K562 (cell line): ENCODE measurements at regions not wholly inside any gene's neighbourhood (a gene's known extent, or its start where the extent isn't known, plus 50 kb on each side); places are given as distances from the start of the nearest gene placed in this dataset.
"Not testable (repeated sequence)": the region's sequence is repeated elsewhere in the genome, so short reads cannot be mapped to it uniquely, and the experiment has no call there.

ENCODE experiments used
- ATAC-seq: fragments of 200-7000 bp; cut with Tn5 transposase; 3 replicates; pipeline ENCODE4 v1.9.1; 2020; ENCODE audit warnings: moderate library complexity
- BruUV-seq: library from RNA; stranded (reverse); fragments of 400-500 nt; replicated peaks from 2 replicates; lab custom pipeline; 2021; lab: Mats Ljungman, UMichigan
- CTCF ChIA-PET: fragments of 300-600 bp; formaldehyde crosslinking; extraction: SDS; loops from one replicate; lab custom pipeline; 2021; ENCODE audit warnings: low intra/inter-chr PET ratio; lab: Yijun Ruan, JAX
- POLR2A ChIA-PET: fragments of 300-600, 350-650 bp; sonication (Branson Sonifier 250); formaldehyde crosslinking; extraction: SDS; loops from one replicate; lab custom pipeline; 2021; ENCODE audit warnings: antibody characterized with exemption, inconsistent platforms; lab: Yijun Ruan, JAX
- DNase-seq, 4 experiments: peaks; one replicate each; pipeline versions ENCODE4 v3.0.0 to v3.0.0-alpha.2; 2011 to 2018; ENCODE audit warnings: low spot score in 3 of 4, mixed read lengths in 3 of 4; ENCODE audit errors: extremely low read depth in 1 of 4
- FAIRE-seq: peaks from 2 replicates; lab custom pipeline; 2011; peaks lifted over from hg19 to GRCh38; lab: Jason Lieb, UNC
- H2AFZ ChIP-seq: 2 replicates; pipeline ENCODE4 v1.6.0; 2011; ENCODE audit warnings: low read depth, low read length, control low read depth, inconsistent platforms
- H3K27ac ChIP-seq: fragments of 200-600 bp; 3 replicates; pipeline ENCODE4 v1.8.0; 2011; ENCODE audit warnings: low read depth, mild to moderate bottlenecking, control low read depth, inconsistent platforms, low read length, moderate library complexity, mixed read lengths; ENCODE audit errors: extremely low read depth
- H3K27me3 ChIP-seq, 2 experiments: fragments of 300-600 bp in 1 of 2; 2 replicates in 1 of 2; 3 replicates in 1 of 2; pipeline versions ENCODE4 v1.6.0 to v1.8.0; 2011; ENCODE audit warnings: inconsistent platforms in 2 of 2, low read length in 2 of 2, mild to moderate bottlenecking in 1 of 2, mixed read lengths in 1 of 2, moderate library complexity in 1 of 2; ENCODE audit not compliant: control insufficient read depth in 2 of 2, insufficient read depth in 2 of 2
- H3K36me3 ChIP-seq: fragments of 300-600 bp; 3 replicates; pipeline ENCODE4 v1.8.0; 2011; ENCODE audit warnings: mild to moderate bottlenecking, low read length, inconsistent platforms; ENCODE audit not compliant: control insufficient read depth, insufficient read depth
- H3K4me1 ChIP-seq, 2 experiments: fragments of 200-600 bp in 1 of 2; replicated peaks in 1 of 2; 2 replicates in 1 of 2; 3 replicates in 1 of 2; pipeline versions ENCODE4 v1.5.1 to v1.8.0; 2011; ENCODE audit warnings: inconsistent platforms in 2 of 2, low read length in 2 of 2, mild to moderate bottlenecking in 1 of 2, mixed read lengths in 1 of 2, moderate library complexity in 1 of 2; ENCODE audit not compliant: control insufficient read depth in 2 of 2, insufficient read depth in 2 of 2
- H3K4me2 ChIP-seq: 2 replicates; pipeline ENCODE4 v1.6.1; 2011; ENCODE audit warnings: low read length, control low read depth, inconsistent platforms, mixed read lengths; ENCODE audit not compliant: insufficient read depth
- H3K4me3 ChIP-seq: fragments of 200-600 bp; sonication (generic), shearing (Covaris generic); 2 replicates; pipeline ENCODE4 v1.5.1; 2016; ENCODE audit warnings: control low read depth, inconsistent platforms
- H3K79me2 ChIP-seq: fragments of 200-600 bp; 3 replicates; pipeline ENCODE4 v1.8.0; 2011; ENCODE audit warnings: low read length, inconsistent platforms; ENCODE audit not compliant: control insufficient read depth, insufficient read depth
- H3K9ac ChIP-seq, 2 experiments: 2 replicates each; pipeline versions ENCODE4 v1.6.0 to v1.6.1; 2011; ENCODE audit warnings: low read depth in 2 of 2, low read length in 2 of 2, control low read depth in 1 of 2, inconsistent platforms in 1 of 2, mild to moderate bottlenecking in 1 of 2, mixed read lengths in 1 of 2; ENCODE audit not compliant: insufficient read depth in 1 of 2
- H3K9me1 ChIP-seq: one replicate; pipeline ENCODE4 v1.6.0; 2011; ENCODE audit warnings: inconsistent platforms, mild to moderate bottlenecking, low read length, moderate library complexity; ENCODE audit not compliant: control insufficient read depth, insufficient read depth
- H3K9me3 ChIP-seq: replicated peaks from 2 replicates; pipeline ENCODE4 v1.5.1; 2011; ENCODE audit warnings: low read depth, low read length, inconsistent platforms; ENCODE audit not compliant: control insufficient read depth, insufficient read depth
- H4K20me1 ChIP-seq: replicated peaks from 2 replicates; pipeline ENCODE4 v1.6.1; 2011; ENCODE audit warnings: low read length, inconsistent platforms, mixed read lengths; ENCODE audit not compliant: control insufficient read depth, insufficient read depth
- HEY1 ChIP-seq: fragments of 250-450 bp; sonication (Bioruptor Pico); IDR thresholded peaks from 2 replicates; pipeline ENCODE4 v1.5.0; 2020; ENCODE audit warnings: mild to moderate bottlenecking, moderate library complexity, borderline replicate concordance
- NCOA6 ChIP-seq: fragments of 450-650 bp; IDR thresholded peaks from 2 replicates; pipeline ENCODE4 v1.6.1; 2017; ENCODE audit warnings: mild to moderate bottlenecking
- PHB ChIP-seq: fragments of 250-450 bp; sonication (Bioruptor Pico); IDR thresholded peaks from 2 replicates; pipeline ENCODE4 v1.5.0; 2021
- POLR2G ChIP-seq: fragments of 200-400 bp; formaldehyde crosslinking; IDR thresholded peaks from 2 replicates; pipeline ENCODE4 v1.6.1; 2017; ENCODE audit warnings: low read depth, mild to moderate bottlenecking, antibody characterized with exemption, low read length, moderate library complexity
- POU5F1 ChIP-seq: fragments of 150-350 bp; IDR thresholded peaks from 2 replicates; pipeline ENCODE4 v1.6.1; 2014; ENCODE audit warnings: borderline replicate concordance, low read length, low read depth, mild to moderate bottlenecking; ENCODE audit not compliant: partially characterized antibody
- SMARCC2 ChIP-seq: fragments of 450-650 bp; IDR thresholded peaks from 2 replicates; pipeline ENCODE4 v1.6.1; 2017; ENCODE audit warnings: antibody characterized with exemption, moderate library complexity, mild to moderate bottlenecking, low read depth
- WGBS: fragments of 100-300 bp; shearing (Covaris generic); methylation state at CpG from one replicate; pipeline ENCODE4 v1.1.6; 2016; ENCODE audit warnings: low coverage, mixed read lengths; ENCODE audit not compliant: insufficient coverage; ENCODE audit errors: missing lambda C conversion rate; 5-methylcytosine and 5-hydroxymethylcytosine counted together
- in situ Hi-C: fragments of 300-500 bp; cut with MboI; formaldehyde crosslinking; loops from 4 replicates; pipeline ENCODE4 v1.15.0; 2018; ENCODE audit warnings: inconsistent platforms, mixed read lengths
- intact Hi-C: fragments of 100-400 bp; cut with micrococcal nuclease; formaldehyde crosslinking; loops from 2 replicates; pipeline ENCODE4 v1.14.2; 2022
- TF ChIP-seq, protein P1 (sequence below): fragments of 200-800 bp; sonication (Bioruptor generic); IDR thresholded peaks from 2 replicates; pipeline ENCODE4 v1.6.1; 2017; ENCODE audit warnings: missing genetic modification characterization, missing compliant biosample characterization

DNA sequence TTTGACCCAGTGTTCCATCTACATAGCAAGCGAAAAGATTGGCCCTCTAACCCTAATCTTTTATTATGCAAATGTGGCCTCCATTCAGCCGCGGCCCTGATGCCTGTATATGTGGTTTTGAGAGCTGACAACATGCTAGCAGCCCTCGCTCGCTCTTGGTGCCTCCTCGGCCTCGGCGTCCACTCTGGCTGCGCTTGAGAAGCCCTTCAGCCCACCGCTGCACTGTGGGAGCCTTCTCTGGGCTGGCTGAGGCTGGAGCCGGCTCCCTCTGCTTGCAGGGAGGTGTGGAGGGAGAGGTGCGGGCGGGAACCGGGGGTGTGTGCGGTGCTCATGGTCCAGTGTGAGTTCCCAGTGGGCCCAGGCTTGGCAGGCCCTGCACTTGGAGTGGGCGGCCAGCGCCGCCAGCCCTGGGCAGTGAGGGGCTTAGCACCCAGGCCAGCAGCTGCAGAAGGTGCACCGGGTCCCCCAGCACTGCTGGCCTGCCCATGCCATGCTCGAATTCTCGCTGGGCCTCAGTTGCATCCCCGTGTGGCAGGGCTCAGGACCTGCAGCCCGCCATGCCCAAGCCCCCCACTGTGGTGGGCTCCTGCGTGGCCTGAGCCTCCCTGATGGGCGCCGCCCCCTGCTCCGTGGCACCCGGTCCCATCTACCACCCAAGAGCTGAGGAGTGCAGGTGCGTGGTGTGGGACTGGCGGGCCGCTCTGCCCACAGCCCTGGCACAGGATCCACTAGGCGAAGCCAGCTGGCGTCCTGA is 757.5 kb upstream of the CTNND2 start:
- no peak for ATAC-seq
- BruUV-seq, result no TSS peak

DNA sequence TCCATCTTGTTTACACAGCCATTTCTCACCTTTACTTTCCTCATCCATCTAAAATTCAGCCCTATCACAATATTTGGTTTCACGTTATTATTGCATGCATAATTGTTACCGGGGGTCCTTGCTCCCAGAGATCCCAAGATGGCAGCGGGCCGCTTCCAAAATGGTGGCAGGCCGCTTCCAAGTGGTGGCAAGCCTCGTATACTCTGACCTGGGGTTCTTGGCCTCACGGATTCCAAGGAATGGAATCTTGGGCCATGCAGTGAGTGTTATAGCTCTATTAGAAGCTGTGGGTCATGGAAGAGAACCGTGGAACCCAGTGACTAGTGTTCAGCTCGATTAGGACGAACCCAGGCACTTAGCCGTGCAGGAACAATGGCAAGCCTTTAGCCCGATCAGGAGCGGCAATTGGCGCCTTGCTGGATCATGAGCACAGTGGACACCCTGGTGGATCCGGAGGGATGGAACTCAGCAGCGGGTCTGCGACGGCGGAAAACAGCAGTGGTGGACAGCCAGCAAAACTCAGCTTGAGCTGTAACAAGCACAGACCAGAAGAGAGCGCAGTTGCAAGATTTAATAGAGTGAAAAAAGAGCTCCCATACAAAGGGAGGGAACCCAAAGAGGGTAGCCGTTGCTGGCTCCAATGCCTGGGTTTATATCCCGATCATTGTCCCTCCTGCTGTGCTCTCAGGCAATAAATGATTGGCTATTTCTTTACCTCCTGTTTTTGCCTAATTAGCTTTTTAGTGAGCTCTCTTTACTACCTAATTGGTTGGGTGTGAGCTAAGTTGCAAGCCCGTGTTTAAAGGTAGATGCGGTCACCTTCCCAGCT is 756.2 kb upstream of the CTNND2 start:
- WGBS, result 64% methylated on average over 20 of the region's 24 CpGs
- FAIRE-seq, ATAC-seq, H3K9me3 ChIP-seq, H3K4me1 ChIP-seq, DNase-seq, H3K4me3 ChIP-seq, H3K9me1 ChIP-seq, H3K27me3 ChIP-seq, H3K9ac ChIP-seq, H2AFZ ChIP-seq, BruUV-seq, H4K20me1 ChIP-seq, CTCF ChIA-PET, H3K79me2 ChIP-seq, H3K4me2 ChIP-seq, intact Hi-C loops, POLR2A ChIA-PET, in situ Hi-C loops, H3K27ac ChIP-seq, H3K36me3 ChIP-seq: not testable (repeated sequence)

More for the DNA sequence above, 757.5 kb upstream of the CTNND2 start:
- FAIRE-seq, result no peak
- H3K27ac ChIP-seq, result no peak overlapping the region
- H3K4me2 ChIP-seq, result no peak overlapping the region
- no peak for DNase-seq
- no peaks in the 10 kb centered on the region for H3K9me1 ChIP-seq
- 75% methylated on average over 23 of the region's 33 CpGs for WGBS
- H3K9me3 ChIP-seq, result peaks cover 2% of the 10 kb centered on the region; the same call in 1 of the 2 replicates
- TF ChIP-seq NCOA6 (no peak), POU5F1 (no peak), HEY1 (CRISPR knock-in tag) (no peak), SMARCC2 (no peak), POLR2G (peak; percentile 32), PHB (CRISPR knock-in tag) (no peak)
- TF ChIP-seq, protein P1, sequence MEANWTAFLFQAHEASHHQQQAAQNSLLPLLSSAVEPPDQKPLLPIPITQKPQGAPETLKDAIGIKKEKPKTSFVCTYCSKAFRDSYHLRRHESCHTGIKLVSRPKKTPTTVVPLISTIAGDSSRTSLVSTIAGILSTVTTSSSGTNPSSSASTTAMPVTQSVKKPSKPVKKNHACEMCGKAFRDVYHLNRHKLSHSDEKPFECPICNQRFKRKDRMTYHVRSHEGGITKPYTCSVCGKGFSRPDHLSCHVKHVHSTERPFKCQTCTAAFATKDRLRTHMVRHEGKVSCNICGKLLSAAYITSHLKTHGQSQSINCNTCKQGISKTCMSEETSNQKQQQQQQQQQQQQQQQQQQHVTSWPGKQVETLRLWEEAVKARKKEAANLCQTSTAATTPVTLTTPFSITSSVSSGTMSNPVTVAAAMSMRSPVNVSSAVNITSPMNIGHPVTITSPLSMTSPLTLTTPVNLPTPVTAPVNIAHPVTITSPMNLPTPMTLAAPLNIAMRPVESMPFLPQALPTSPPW (CRISPR knock-in tag), result no peak
- intact Hi-C loops (no loop called here), in situ Hi-C loops (no loop called here)
- H2AFZ ChIP-seq, result no peak overlapping the region
- H3K4me1 ChIP-seq, result no peaks in the 10 kb centered on the region
- no peak overlapping the region for H3K4me3 ChIP-seq
- no peaks in the 10 kb centered on the region for H3K79me2 ChIP-seq
- H3K27me3 ChIP-seq, result no peaks in the 10 kb centered on the region
- CTCF ChIA-PET, result no interaction called here
- no peaks in the 10 kb centered on the region for H4K20me1 ChIP-seq
- POLR2A ChIA-PET, result no interaction called here
- peaks cover 3% of the 10 kb centered on the region; the same call in 1 of the 3 replicates for H3K36me3 ChIP-seq
- no peak overlapping the region for H3K9ac ChIP-seq
